ENCODE measurements at regions not wholly inside any gene's neighbourhood (a gene's known extent, or its start where the extent isn't known, plus 50 kb on each side); places are given as distances from the start of the nearest gene placed in this dataset.

- H3K27me3 ChIP-seq = no peaks in the 10 kb centered on the region
- H3K27ac ChIP-seq = no peak overlapping the region
- intact Hi-C loops (cut with DNase I) = no loop called here
- no peak overlapping the region for H3K4me3 ChIP-seq
- H3K36me3 ChIP-seq = no peaks in the 10 kb centered on the region
- TF ChIP-seq CTCF (IDR thresholded peaks at IDR 0.05) = no peak
- no peaks in the 10 kb centered on the region for H3K4me1 ChIP-seq
- no peak for DNase-seq (ENCODE audit: low spot score in 2 of 2)
- peaks cover 0 to 3% of the 10 kb centered on the region in 2 donors for H3K9me3 ChIP-seq
Measured at GRCh38 chr3:147544290-147544689, 135.1 kb downstream of the ZIC1 start.

- Histone ChIP-seq H3K9me3 (no peaks in the 10 kb centered on the region), H3K36me3 (no peaks in the 10 kb centered on the region), H3K27ac (no peak overlapping the region), H3K4me3 (no peak overlapping the region), H3K4me1 (no peaks in the 10 kb centered on the region), H3K27me3 (no peaks in the 10 kb centered on the region)
- intact Hi-C loops (cut with DNase I) = no loop called here
- DNase-seq (ENCODE audit: low spot score in 2 of 2) = no peak
- TF ChIP-seq CTCF (IDR thresholded peaks at IDR 0.05) = no peak
Measured at GRCh38 chr3:147551491-147551890, 142.3 kb downstream of the ZIC1 start.

- Histone ChIP-seq H3K4me3 (no peak overlapping the region), H3K9me3 (no peaks in the 10 kb centered on the region), H3K27ac (no peak overlapping the region), H3K27me3 (no peaks in the 10 kb centered on the region), H3K4me1 (no peaks in the 10 kb centered on the region), H3K36me3 (no peaks in the 10 kb centered on the region)
- intact Hi-C loops (cut with DNase I) = no loop called here
- TF ChIP-seq CTCF (IDR thresholded peaks at IDR 0.05) = no peak
- no peak for DNase-seq (ENCODE audit: low spot score in 2 of 2)
Measured at GRCh38 chr3:147554332-147554731, 145.2 kb downstream of the ZIC1 start.

- Histone ChIP-seq H3K4me1 (no peaks in the 10 kb centered on the region), H3K9me3 (no peaks in the 10 kb centered on the region), H3K36me3 (no peaks in the 10 kb centered on the region), H3K27ac (no peak overlapping the region), H3K4me3 (no peak overlapping the region), H3K27me3 (no peaks in the 10 kb centered on the region)
- TF ChIP-seq CTCF (IDR thresholded peaks at IDR 0.05) = no peak
- DNase-seq (ENCODE audit: low spot score in 2 of 2) = no peak
- intact Hi-C loops (cut with DNase I) = no loop called here
Measured at GRCh38 chr3:147572970-147573340, 163.8 kb downstream of the ZIC1 start.

- Histone ChIP-seq H3K27me3 (no peaks in the 10 kb centered on the region), H3K4me3 (no peak overlapping the region), H3K27ac (no peak overlapping the region), H3K9me3 (no peaks in the 10 kb centered on the region), H3K36me3 (no peaks in the 10 kb centered on the region), H3K4me1 (no peaks in the 10 kb centered on the region)
- no peak for DNase-seq (ENCODE audit: low spot score in 2 of 2)
- no peak for TF ChIP-seq CTCF (IDR thresholded peaks at IDR 0.05)
- intact Hi-C loops (cut with DNase I) = no loop called here
Measured at GRCh38 chr3:147574621-147575020, 165.5 kb downstream of the ZIC1 start.

- no peak for DNase-seq (ENCODE audit: low spot score in 2 of 2)
- TF ChIP-seq CTCF (IDR thresholded peaks at IDR 0.05) = no peak
- H3K27me3 ChIP-seq = no peaks in the 10 kb centered on the region
- no peaks in the 10 kb centered on the region for H3K36me3 ChIP-seq
- intact Hi-C loops (cut with DNase I) = no loop called here
- no peak overlapping the region for H3K27ac ChIP-seq
- no peak overlapping the region for H3K4me3 ChIP-seq
- no peaks in the 10 kb centered on the region for H3K9me3 ChIP-seq
- H3K4me1 ChIP-seq = no peaks in the 10 kb centered on the region
Measured at GRCh38 chr3:147575391-147575790, 166.2 kb downstream of the ZIC1 start.

Measured in ascending aorta (tissue), 2 donors.